Adrenal gland (tissue), 9 donors: ENCODE measurements at regions not wholly inside any gene's neighbourhood (a gene's known extent, or its start where the extent isn't known, plus 50 kb on each side); places are given as distances from the start of the nearest gene placed in this dataset.

ENCODE experiments used
- DNase-seq, 7 donors: peaks; one replicate each; pipeline ENCODE4 v3.0.0-alpha.2; 2019 to 2020
- H3K27ac ChIP-seq, 5 donors: fragments of 200-600 bp; sonication (generic) in 4 of 5; 1 replicate in 3 of 5; 2 replicates in 2 of 5; pipeline versions ENCODE4 v1.5.1 to v1.8.0; 2016 to 2020; ENCODE audit warnings: mild to moderate bottlenecking in 1 of 5
- H3K27me3 ChIP-seq: fragments of 200-600 bp; 2 replicates; pipeline ENCODE4 v1.8.0; 2021
- H3K36me3 ChIP-seq, 2 donors: fragments of 200-600 bp; replicated peaks in 1 of 2; 1 replicate in 1 of 2; 2 replicates in 1 of 2; pipeline versions ENCODE4 v1.5.1 to v1.8.0; 2018 to 2022
- H3K4me1 ChIP-seq, 2 donors: fragments of 200-600 bp; replicated peaks in 1 of 2; 1 replicate in 1 of 2; 2 replicates in 1 of 2; pipeline versions ENCODE4 v1.5.1 to v1.8.0; 2018 to 2021
- H3K4me3 ChIP-seq, 4 donors: fragments of 200-600 bp; sonication (generic) in 3 of 4; one replicate each; pipeline ENCODE4 v1.5.1; 2016 to 2018
- H3K9me3 ChIP-seq, 3 donors: fragments of 200-600 bp; sonication (generic) in 1 of 3; replicated peaks in 1 of 3; 1 replicate in 2 of 3; 2 replicates in 1 of 3; pipeline versions ENCODE4 v1.5.1 to v1.8.0; 2016 to 2021
- POLR2A ChIP-seq, 2 donors: fragments of 450-650 bp; IDR thresholded peaks; one replicate each; pipeline ENCODE4 v1.6.1; 2017; ENCODE audit warnings: antibody characterized with exemption in 2 of 2, mild to moderate bottlenecking in 2 of 2, moderate library complexity in 1 of 2
- WGBS, 4 donors: extraction: QIAGEN DNeasy Blood & Tissue Kit in 2 of 4; methylation state at CpG; one replicate each; pipeline versions ENCODE4 v1.1.5 to v1.1.7; 2013 to 2017; 5-methylcytosine and 5-hydroxymethylcytosine counted together
- intact Hi-C, 2 donors: fragments of 100-400 bp; cut with DNase I; formaldehyde crosslinking; loops; one replicate each; pipeline versions ENCODE4 v1.14.1 to v1.15.0; 2022 to 2023
- TF ChIP-seq, protein P1 (sequence below), 6 experiments: fragments of 450-650 bp in 4 of 6; fragments of 200-600 bp in 2 of 6; sonication (generic) in 1 of 6; IDR thresholded peaks; 1 replicate in 5 of 6; 2 replicates in 1 of 6; pipeline versions ENCODE4 v1.5.1 to v1.8.0; 2016 to 2021; ENCODE audit warnings: antibody characterized with exemption in 6 of 6, mild to moderate bottlenecking in 2 of 6, moderate library complexity in 1 of 6
- donor health status: healthy with polysubstance abuse.
- donor health status: Bipolar disorder and iron deficiency.
- donor health status: DM: yes; HTN: yes; CAD: no.
- donor health status: DM: no; HTN: no; CAD: no.
- donor health status: DM: no; HTN: no; CAD: no.

DNA sequence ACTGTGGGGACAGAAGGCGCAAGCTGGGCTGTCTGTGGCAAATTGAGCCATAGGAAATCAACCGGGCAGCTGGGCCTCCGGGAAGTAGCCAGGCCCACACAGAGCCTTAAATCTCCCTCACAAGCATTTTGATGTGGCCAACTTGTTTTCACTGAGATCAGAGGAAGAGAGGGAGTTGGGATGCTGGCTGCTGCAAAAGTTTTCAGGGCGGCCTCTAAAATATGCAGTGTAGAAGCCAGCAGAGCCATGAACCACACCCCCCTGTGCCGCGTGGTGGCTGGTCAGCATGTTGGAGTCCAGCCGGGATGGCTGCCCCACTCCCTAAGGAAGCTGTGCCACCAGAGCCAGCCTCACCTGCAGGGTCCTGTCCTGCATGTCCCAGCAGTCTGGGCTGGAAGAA is 167.4 kb downstream of the CDC5L start:
- Histone ChIP-seq H3K36me3 (no peaks in the 10 kb centered on the region), H3K9me3 (no peaks in the 10 kb centered on the region), H3K27me3 (peaks cover 10% of the 10 kb centered on the region), H3K4me3 (no peak overlapping the region), H3K27ac (no peak overlapping the region), H3K4me1 (no peaks in the 10 kb centered on the region)
- no peak for TF ChIP-seq POLR2A (IDR thresholded peaks at IDR 0.05)
- TF ChIP-seq, protein P1, sequence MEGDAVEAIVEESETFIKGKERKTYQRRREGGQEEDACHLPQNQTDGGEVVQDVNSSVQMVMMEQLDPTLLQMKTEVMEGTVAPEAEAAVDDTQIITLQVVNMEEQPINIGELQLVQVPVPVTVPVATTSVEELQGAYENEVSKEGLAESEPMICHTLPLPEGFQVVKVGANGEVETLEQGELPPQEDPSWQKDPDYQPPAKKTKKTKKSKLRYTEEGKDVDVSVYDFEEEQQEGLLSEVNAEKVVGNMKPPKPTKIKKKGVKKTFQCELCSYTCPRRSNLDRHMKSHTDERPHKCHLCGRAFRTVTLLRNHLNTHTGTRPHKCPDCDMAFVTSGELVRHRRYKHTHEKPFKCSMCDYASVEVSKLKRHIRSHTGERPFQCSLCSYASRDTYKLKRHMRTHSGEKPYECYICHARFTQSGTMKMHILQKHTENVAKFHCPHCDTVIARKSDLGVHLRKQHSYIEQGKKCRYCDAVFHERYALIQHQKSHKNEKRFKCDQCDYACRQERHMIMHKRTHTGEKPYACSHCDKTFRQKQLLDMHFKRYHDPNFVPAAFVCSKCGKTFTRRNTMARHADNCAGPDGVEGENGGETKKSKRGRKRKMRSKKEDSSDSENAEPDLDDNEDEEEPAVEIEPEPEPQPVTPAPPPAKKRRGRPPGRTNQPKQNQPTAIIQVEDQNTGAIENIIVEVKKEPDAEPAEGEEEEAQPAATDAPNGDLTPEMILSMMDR (IDR thresholded peaks at IDR 0.05), result no peak
- intact Hi-C loops, result no loop called here
- 82 to 87% (median 85%) methylated on average over 1 to 7 of the region's 7 CpGs for WGBS, 4 donors
- no peak for DNase-seq

GRCh38 chr6:44556046-44556445 is 168.5 kb downstream of the CDC5L start:
- Histone ChIP-seq H3K4me1 (no peaks in the 10 kb centered on the region), H3K27ac (no peak overlapping the region), H3K36me3 (no peaks in the 10 kb centered on the region), H3K9me3 (no peaks in the 10 kb centered on the region), H3K27me3 (peaks cover 13% of the 10 kb centered on the region), H3K4me3 (no peak overlapping the region)
- 0 to 45% (median 21%) methylated on average over 1 of the region's 1 CpG for WGBS, 4 donors
- intact Hi-C loops, result no loop called here
- TF ChIP-seq POLR2A (IDR thresholded peaks at IDR 0.05), result no peak
- TF ChIP-seq, protein P1 (IDR thresholded peaks at IDR 0.05), result no peak
- peak in 3 of 7 donors; percentile 31 to 55 (median 46) for DNase-seq

GRCh38 chr6:44558024-44558831 is 170.7 kb downstream of the CDC5L start:
- DNase-seq, result no peak
- H3K36me3 ChIP-seq, result no peaks in the 10 kb centered on the region
- H3K9me3 ChIP-seq, result no peaks in the 10 kb centered on the region
- WGBS, 4 donors, result 61 to 67% (median 64%) methylated on average over 6 to 7 of the region's 7 CpGs
- intact Hi-C loops, result no loop called here
- no peaks in the 10 kb centered on the region for H3K4me1 ChIP-seq
- no peak overlapping the region for H3K27ac ChIP-seq
- TF ChIP-seq POLR2A (IDR thresholded peaks at IDR 0.05), result no peak
- TF ChIP-seq, protein P1 (IDR thresholded peaks at IDR 0.05), result no peak
- H3K27me3 ChIP-seq, result peaks cover 13% of the 10 kb centered on the region
- no peak overlapping the region for H3K4me3 ChIP-seq

DNA sequence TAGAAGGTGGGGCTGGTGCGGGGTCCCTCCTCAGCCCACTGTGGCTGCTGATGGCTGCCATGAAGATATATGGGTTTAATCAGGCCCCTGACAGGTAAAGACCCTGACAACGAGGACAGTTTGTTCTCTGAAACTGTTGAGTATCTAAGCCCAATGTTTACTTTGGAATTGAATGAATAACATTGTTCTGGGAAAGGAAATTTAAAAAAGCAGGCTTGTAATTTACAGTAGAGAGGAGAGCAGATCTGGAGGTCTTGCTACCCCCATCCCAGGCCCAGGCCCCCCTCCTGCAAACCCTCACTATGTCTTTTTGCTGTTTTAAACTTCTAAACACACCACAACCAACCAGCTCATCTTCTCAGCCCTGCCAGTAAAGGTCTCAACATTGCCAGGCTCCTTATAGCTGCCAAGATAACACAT is 171.3 kb downstream of the CDC5L start:
- peaks cover 12% of the 10 kb centered on the region for H3K27me3 ChIP-seq
- no peak for TF ChIP-seq POLR2A (IDR thresholded peaks at IDR 0.05)
- TF ChIP-seq, protein P1 (IDR thresholded peaks at IDR 0.05), result no peak
- H3K4me3 ChIP-seq, result no peak overlapping the region
- whole genome bisulfite sequencing, 4 donors, result 29 to 52% (median 38%) methylated on average over 2 of the region's 2 CpGs
- intact Hi-C loops, result no loop called here
- no peaks in the 10 kb centered on the region for H3K9me3 ChIP-seq
- H3K36me3 ChIP-seq, result no peaks in the 10 kb centered on the region
- no peaks in the 10 kb centered on the region for H3K4me1 ChIP-seq
- DNase-seq, result no peak
- no peak overlapping the region for H3K27ac ChIP-seq
